GM13976 (cell line): ENCODE measurements at regions not wholly inside any gene's neighbourhood (a gene's known extent, or its start where the extent isn't known, plus 50 kb on each side); places are given as distances from the start of the nearest gene placed in this dataset.

Source experiments
- DNase-seq: peaks from one replicate; pipeline ENCODE4 v3.0.0; 2012; ENCODE audit warnings: low spot score
- CTCF ChIP-seq: IDR thresholded peaks from 2 replicates; pipeline ENCODE4 v1.5.1; 2012; ENCODE audit warnings: borderline replicate concordance, mild to moderate bottlenecking; ENCODE audit not compliant: insufficient read depth; ENCODE audit errors: extremely low read depth, missing control alignments, control extremely low read depth
- in situ Hi-C: fragments of 300-500 bp; cut with MboI; formaldehyde crosslinking; loops from one replicate; pipeline ENCODE4 v1.12.0; 2022; ENCODE audit warnings: low sequenced_read_pairs, mixed read lengths, inconsistent platforms; ENCODE audit not compliant: unreplicated experiment

- in situ Hi-C loops: loop anchor here (25.0 kb wide), 1 partner anchor 848 kb away; no protein-coding TSS in a partner anchor
- DNase-seq: no peak
- TF ChIP-seq CTCF: no peak
Observed at GRCh38 chr6:113635222-113635986, 221.7 kb upstream of the MARCKS start.

DNA sequence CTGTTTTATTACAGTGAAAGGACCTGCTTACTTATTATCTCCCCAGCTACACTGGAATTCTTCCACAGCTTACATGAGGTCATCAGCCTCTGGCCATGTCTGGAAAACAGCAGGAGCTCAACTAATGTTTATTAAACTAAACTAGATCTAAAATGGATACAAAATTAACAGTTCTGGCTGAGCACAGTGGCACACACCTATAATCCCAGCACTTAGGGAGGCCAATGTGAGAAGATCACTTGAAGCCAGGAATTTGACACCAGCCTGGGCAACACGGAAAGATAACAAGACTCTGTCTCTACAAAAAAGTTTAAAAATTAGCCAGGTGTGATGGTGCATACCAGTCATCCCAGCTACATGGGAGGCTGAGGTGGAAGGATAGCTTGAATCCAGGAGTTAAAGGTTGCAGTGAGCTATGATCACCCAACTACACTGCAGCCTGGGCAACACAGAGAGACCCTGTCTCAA, 220.8 kb upstream of the MARCKS start:
- TF ChIP-seq CTCF: no peak
- in situ Hi-C loops: loop anchor here (25.0 kb wide), 1 partner anchor 849 kb away; no protein-coding TSS in a partner anchor
- DNase-seq: no peak

GRCh38 chr6:113640051-113640450, 217.1 kb upstream of the MARCKS start:
- in situ Hi-C loops: loop anchor here (25.0 kb wide), 1 partner anchor 853 kb away; no protein-coding TSS in a partner anchor
- TF ChIP-seq CTCF: no peak
- DNase-seq: no peak

- no peak for TF ChIP-seq CTCF
Observed at GRCh38 chr6:113642001-113642713, 215.0 kb upstream of the MARCKS start.

GRCh38 chr6:113642714-113643406, 214.3 kb upstream of the MARCKS start:
- no peak for TF ChIP-seq CTCF
- DNase-seq: peak; percentile 45
- in situ Hi-C loops: loop anchor here (25.0 kb wide), 1 partner anchor 856 kb away; no protein-coding TSS in a partner anchor

More at GRCh38 chr6:113642001-113642713, 215.0 kb upstream of the MARCKS start:
- DNase-seq: no peak
- in situ Hi-C loops: loop anchor here (25.0 kb wide), 1 partner anchor 855 kb away; no protein-coding TSS in a partner anchor

GRCh38 chr6:113643407-113643770, 213.8 kb upstream of the MARCKS start:
- no peak for TF ChIP-seq CTCF
- no peak for DNase-seq
- in situ Hi-C loops: loop anchor here (25.0 kb wide), 1 partner anchor 856 kb away; no protein-coding TSS in a partner anchor
